Hematopoietic multipotent progenitor cell treated with erythropoietin and hydrocortisone succinate and interleukin-3 and kit ligand, for 17 days (in vitro differentiated cells): ENCODE measurements at regions not wholly inside any gene's neighbourhood (a gene's known extent, or its start where the extent isn't known, plus 50 kb on each side); places are given as distances from the start of the nearest gene placed in this dataset.

Experiments
- DNase-seq: peaks from one replicate; pipeline ENCODE4 v3.0.0-alpha.2; 2015; ENCODE audit warnings: low spot score

- no peak for DNase-seq
Observed at GRCh38 chr17:72302735-72303134, 181.9 kb downstream of the SOX9 start.

DNA sequence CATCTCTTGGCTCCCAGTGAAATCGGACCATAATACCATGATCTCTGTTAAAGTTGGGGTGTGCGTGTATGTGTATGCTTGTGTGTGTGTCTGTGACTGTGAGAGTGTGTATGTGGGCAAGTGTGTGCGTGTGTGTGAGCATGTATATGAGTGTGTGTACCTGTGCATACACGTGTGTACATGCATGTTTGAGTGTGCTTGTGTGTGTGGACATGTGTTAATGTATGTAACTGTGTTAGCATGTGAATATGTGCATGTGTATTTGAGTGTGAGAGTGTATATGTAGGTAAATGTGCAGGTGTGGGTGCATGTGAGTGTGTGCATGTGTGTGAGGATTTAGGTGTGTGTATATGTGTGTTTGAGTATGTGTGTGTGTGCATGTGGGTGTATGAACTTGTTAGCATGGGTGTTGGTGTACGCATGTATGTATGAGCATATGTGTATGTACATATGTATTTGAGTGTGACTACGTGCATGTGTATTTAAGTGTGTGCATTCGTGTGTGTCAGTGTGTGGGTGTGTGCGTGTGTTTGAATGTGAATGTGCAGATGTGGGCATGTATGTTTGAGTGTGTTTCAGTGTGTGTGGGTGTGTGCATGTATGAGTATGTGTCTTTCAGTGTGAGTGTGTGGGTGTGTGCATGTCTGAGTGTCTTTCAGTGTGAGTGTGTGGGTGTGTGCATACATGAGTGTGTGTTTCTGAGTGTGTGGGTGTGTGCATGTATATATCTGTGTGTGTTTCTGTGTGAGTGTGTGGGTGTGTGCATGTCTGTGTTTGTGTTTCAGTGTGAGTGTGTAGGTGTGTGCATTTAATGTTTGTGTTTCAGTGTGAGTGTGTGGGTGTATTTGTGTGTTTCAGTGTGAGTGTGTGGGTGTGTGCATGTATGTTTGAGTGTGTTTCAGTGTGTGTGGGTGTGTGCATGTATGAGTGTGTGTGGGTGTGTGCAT is 183.2 kb downstream of the SOX9 start:
- DNase-seq: no peak

- DNase-seq: no peak
Observed at GRCh38 chr17:72304859-72305258, 184.0 kb downstream of the SOX9 start.

DNA sequence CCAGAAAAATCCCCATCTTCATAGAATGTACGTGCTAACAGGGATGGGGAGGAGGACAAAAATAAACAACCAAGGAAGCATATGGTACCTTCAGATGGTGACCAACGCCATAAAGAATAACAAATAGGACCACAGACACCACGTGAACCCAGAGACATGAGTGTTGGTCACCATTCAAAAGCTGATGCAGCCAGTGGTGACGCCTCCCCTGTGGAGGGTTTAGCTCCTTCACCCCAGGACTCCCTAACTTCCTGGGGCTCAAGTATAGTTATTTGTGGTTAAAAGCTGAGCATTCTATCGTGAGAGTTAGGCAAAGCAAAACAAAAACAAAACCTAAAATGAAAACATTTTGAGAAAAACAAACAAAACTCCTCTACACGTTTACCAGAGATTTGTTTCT is 184.7 kb downstream of the SOX9 start:
- no peak for DNase-seq

- no peak for DNase-seq
Observed at GRCh38 chr17:72306037-72306436, 185.2 kb downstream of the SOX9 start.

GRCh38 chr17:72307836-72308235 is 187.0 kb downstream of the SOX9 start:
- no peak for DNase-seq

- no peak for DNase-seq
Observed at GRCh38 chr17:72308744-72309385, 188.0 kb downstream of the SOX9 start.

- DNase-seq: no peak
Observed at GRCh38 chr17:72311004-72311403, 190.2 kb downstream of the SOX9 start.

GRCh38 chr17:72315122-72315913 is 194.5 kb downstream of the SOX9 start:
- no peak for DNase-seq

DNA sequence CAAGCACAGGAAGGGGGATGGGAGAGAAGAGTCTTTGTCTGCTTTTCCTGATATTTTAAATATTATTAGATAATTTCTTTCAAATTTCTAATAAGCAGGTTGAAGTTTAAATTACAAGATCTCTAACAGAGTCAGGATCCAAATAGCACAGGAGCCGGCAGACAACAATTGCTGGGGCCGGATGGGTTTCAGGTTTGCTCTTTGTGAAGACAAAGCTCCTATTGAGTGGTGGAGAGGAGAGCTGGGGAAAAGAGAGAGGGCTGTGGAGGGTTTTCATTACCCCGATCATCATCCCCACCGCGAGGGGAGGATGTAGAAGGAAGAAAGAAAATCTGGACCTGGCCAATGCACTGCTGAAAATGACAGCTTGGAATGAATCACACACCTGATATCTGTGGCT is 197.3 kb downstream of the SOX9 start:
- no peak for DNase-seq

GRCh38 chr17:72321896-72322295 is 201.1 kb downstream of the SOX9 start:
- no peak for DNase-seq

GRCh38 chr17:72332367-72332766 is 211.5 kb downstream of the SOX9 start:
- no peak for DNase-seq

- no peak for DNase-seq
Observed at GRCh38 chr17:72333570-72333969, 212.8 kb downstream of the SOX9 start.

GRCh38 chr17:72334205-72334604 is 213.4 kb downstream of the SOX9 start:
- DNase-seq: no peak

- DNase-seq: no peak
Observed at GRCh38 chr17:72336026-72336803, 215.4 kb downstream of the SOX9 start.

GRCh38 chr17:72336804-72337070 is 215.9 kb downstream of the SOX9 start:
- no peak for DNase-seq

GRCh38 chr17:72338304-72338703 is 217.5 kb downstream of the SOX9 start:
- no peak for DNase-seq

DNA sequence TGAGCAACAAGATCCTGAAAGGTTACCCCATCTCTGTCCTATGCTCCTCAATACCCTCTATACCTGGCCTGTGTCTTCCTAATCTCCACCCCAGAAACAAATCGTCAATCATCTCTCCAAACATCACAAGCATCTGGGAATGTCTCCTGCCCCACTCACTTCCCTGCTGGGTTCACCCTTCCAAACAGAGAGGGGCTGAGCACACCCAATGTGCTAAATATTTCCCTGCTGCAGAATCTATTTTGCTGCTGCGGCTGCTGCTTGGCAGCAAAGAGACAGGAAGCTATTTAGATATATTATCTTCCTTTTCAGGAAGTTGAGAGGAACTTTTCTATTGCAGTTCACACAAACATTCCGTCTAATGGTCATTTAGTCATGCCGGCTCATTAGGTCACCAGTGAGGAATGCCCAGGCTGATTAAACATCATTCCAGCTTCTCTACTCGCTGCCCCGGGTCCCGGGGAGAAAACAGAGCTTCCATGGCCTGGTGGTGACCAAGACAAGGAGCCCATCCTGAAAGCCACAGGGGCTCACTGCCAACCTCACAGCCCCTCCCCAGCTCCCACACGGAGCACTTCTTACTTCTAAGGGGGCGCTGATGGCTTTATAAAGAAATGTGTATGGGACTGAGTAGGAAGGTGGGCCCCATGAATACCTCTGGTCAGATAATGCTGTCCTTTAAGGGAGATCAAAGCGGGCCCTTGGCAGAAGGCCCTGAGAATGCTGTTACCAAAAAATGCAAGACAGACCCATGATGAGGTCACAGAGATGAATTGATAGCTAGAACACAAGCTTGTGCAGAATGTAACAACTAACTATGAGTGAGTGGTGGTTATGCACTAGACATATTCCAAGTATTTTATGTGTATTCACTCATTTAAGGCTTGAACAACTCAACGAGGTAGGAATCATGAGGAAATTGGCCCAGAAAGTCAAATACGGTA is 218.3 kb downstream of the SOX9 start:
- DNase-seq: no peak

GRCh38 chr17:72340836-72341235 is 220.0 kb downstream of the SOX9 start:
- DNase-seq: no peak

DNA sequence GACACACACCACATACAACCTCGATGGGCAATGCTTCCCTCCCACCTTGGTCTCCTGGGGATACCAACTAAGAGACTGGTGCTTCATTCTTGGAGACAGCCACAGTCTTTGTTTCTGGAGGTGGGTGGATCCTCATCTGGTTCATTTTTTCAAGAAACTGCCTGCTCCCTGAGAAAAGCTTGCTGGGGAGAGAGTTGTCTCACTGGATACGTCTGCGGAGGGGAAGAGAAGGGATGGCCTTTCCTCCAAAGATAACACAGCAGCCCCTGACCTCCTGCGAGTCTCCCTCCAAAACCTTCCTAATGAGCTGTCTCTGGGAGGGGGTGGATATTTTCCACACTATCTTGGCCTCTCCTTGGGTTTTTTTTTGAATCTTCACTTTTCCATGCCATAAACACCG is 221.2 kb downstream of the SOX9 start:
- no peak for DNase-seq
